ENCODE measurements at regions not wholly inside any gene's neighbourhood (a gene's known extent, or its start where the extent isn't known, plus 50 kb on each side); places are given as distances from the start of the nearest gene placed in this dataset.

GRCh38 chr12:23197266-23197665 lies 572.3 kb downstream of the ETNK1 start:
- Histone ChIP-seq H3K4me1 (ENCODE audit: control insufficient read depth, low read length) (no peaks in the 10 kb centered on the region), H3K79me2 (ENCODE audit: control insufficient read depth, low read length) (no peaks in the 10 kb centered on the region), H3K36me3 (ENCODE audit: control insufficient read depth, low read length) (no peaks in the 10 kb centered on the region), H3F3A (ENCODE audit: control insufficient read depth, insufficient read depth) (no peaks in the 10 kb centered on the region), H3K27ac (ENCODE audit: low read depth, low read length) (no peak overlapping the region), H3K9me3 (ENCODE audit: control insufficient read depth, insufficient read depth, low read length) (no peaks in the 10 kb centered on the region), H3K4me2 (ENCODE audit: low read length) (no peak overlapping the region), H3K4me3 (ENCODE audit: low read length) (no peak overlapping the region), H3K27me3 (ENCODE audit: control insufficient read depth, low read length) (no peaks in the 10 kb centered on the region), H4K20me1 (ENCODE audit: control insufficient read depth, insufficient read depth, low read depth, low read length) (no peaks in the 10 kb centered on the region), H3K9me2 (replicated peaks; ENCODE audit: control insufficient read depth, low read length) (no peaks in the 10 kb centered on the region)
- TF ChIP-seq EZH2phosphoT487 (IDR thresholded peaks at IDR 0.05; ENCODE audit: borderline replicate concordance, low read length): no peak
- TF ChIP-seq CTCF (IDR thresholded peaks at IDR 0.05; ENCODE audit: low read depth, low read length, poor library complexity, severe bottlenecking): no peak

DNA sequence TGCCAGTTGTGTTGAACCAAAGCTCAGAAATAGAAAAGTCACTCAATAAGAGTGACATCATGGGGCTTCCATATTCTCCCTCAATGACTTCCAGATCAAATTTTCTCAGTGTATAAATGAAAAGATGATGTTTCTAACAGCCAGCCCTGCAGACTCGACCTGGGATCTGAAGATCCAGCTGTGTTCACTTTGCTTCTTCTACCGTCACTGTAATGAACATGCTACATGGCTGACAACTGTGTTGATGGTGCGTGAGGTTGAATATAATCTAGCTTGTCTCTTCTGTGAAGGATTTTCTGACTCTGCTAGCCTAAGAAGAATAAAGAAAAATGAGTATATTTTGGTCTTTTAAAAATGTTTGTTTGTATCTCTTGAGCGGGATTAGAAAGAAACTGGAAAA lies 577.8 kb downstream of the ETNK1 start:
- Histone ChIP-seq H3K36me3 (ENCODE audit: control insufficient read depth, low read length) (no peaks in the 10 kb centered on the region), H3K27me3 (ENCODE audit: control insufficient read depth, low read length) (no peaks in the 10 kb centered on the region)
- TF ChIP-seq CTCF (IDR thresholded peaks at IDR 0.05; ENCODE audit: low read depth, low read length, poor library complexity, severe bottlenecking) (no peak), EZH2phosphoT487 (IDR thresholded peaks at IDR 0.05; ENCODE audit: borderline replicate concordance, low read length) (no peak)

DNA sequence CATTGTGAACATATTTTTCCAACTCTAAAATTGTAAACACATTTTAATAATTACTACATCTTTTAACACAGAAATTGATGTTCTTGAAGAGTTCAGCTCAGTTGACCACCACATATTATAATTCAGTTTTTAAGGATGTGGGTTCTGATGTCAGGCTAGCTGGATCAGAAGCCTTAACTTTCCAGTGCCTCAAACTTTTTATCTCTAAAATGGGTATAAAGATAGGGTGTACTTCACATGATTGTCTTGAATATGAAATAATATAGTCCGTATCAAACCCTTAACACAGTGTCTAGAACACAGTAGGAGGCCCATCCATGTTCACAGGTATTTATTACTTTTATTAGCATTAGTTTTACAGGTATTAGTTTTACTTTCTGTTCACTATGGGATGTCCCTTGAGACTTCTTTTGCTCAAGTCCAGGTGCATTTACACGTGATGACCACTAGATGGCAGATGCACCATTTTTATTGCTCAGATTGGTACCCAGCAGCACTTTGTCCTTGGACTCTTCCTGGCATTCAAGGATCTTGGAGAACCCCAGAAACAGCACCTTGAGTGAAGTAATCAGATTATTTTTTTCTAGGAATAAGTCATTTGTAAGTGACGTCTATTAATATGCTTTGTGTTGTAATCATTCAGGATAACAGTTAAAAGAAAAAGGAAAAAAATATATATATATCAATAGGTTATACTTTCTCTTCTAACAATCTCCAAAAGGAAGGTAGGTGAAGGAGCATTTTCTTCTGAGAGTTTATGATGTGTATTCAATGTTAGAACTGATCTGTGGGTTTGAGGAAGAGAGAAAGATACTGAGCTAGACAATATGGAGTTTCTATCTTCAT lies 580.2 kb downstream of the ETNK1 start:
- no peaks in the 10 kb centered on the region for H3K36me3 ChIP-seq (ENCODE audit: control insufficient read depth, low read length)
- no peaks in the 10 kb centered on the region for H3F3A ChIP-seq (ENCODE audit: control insufficient read depth, insufficient read depth)
- H3K9me3 ChIP-seq (ENCODE audit: control insufficient read depth, insufficient read depth, low read length): no peaks in the 10 kb centered on the region
- H3K79me2 ChIP-seq (ENCODE audit: control insufficient read depth, low read length): no peaks in the 10 kb centered on the region
- no peaks in the 10 kb centered on the region for H3K4me1 ChIP-seq (ENCODE audit: control insufficient read depth, low read length)
- H3K4me3 ChIP-seq (ENCODE audit: low read length): no peak overlapping the region
- no peak overlapping the region for H3K27ac ChIP-seq (ENCODE audit: low read depth, low read length)
- H3K9me2 ChIP-seq (replicated peaks; ENCODE audit: control insufficient read depth, low read length): no peaks in the 10 kb centered on the region
- H3K4me2 ChIP-seq (ENCODE audit: low read length): no peak overlapping the region
- TF ChIP-seq EZH2phosphoT487 (IDR thresholded peaks at IDR 0.05; ENCODE audit: borderline replicate concordance, low read length) (no peak), CTCF (IDR thresholded peaks at IDR 0.05; ENCODE audit: low read depth, low read length, poor library complexity, severe bottlenecking) (peak; percentile 78)
- H4K20me1 ChIP-seq (ENCODE audit: control insufficient read depth, insufficient read depth, low read depth, low read length): no peaks in the 10 kb centered on the region
- H3K27me3 ChIP-seq (ENCODE audit: control insufficient read depth, low read length): no peaks in the 10 kb centered on the region

More for the DNA sequence above, 577.8 kb downstream of the ETNK1 start:
- Histone ChIP-seq H3K4me3 (ENCODE audit: low read length) (no peak overlapping the region), H3F3A (ENCODE audit: control insufficient read depth, insufficient read depth) (no peaks in the 10 kb centered on the region), H3K27ac (ENCODE audit: low read depth, low read length) (no peak overlapping the region), H3K9me2 (replicated peaks; ENCODE audit: control insufficient read depth, low read length) (no peaks in the 10 kb centered on the region), H3K9me3 (ENCODE audit: control insufficient read depth, insufficient read depth, low read length) (no peaks in the 10 kb centered on the region), H3K4me2 (ENCODE audit: low read length) (no peak overlapping the region), H3K4me1 (ENCODE audit: control insufficient read depth, low read length) (no peaks in the 10 kb centered on the region), H4K20me1 (ENCODE audit: control insufficient read depth, insufficient read depth, low read depth, low read length) (no peaks in the 10 kb centered on the region), H3K79me2 (ENCODE audit: control insufficient read depth, low read length) (no peaks in the 10 kb centered on the region)
